Nephron progenitor cell (in vitro differentiated cells): ENCODE measurements at regions not wholly inside any gene's neighbourhood (a gene's known extent, or its start where the extent isn't known, plus 50 kb on each side); places are given as distances from the start of the nearest gene placed in this dataset.

ENCODE experiments used
- DNase-seq: peaks from one replicate; pipeline ENCODE4 v3.0.0; 2021
- H3K27ac Mint-ChIP-seq: 2 replicates; pipeline ENCODE4 v1.8.0; 2021; ENCODE audit warnings: mild to moderate bottlenecking, moderate library complexity, mixed read lengths
- H3K27me3 Mint-ChIP-seq: 2 replicates; pipeline ENCODE4 v1.8.0; 2021; ENCODE audit warnings: mild to moderate bottlenecking, low read depth, mixed read lengths; ENCODE audit not compliant: poor library complexity
- H3K36me3 Mint-ChIP-seq: 2 replicates; pipeline ENCODE4 v1.8.0; 2021; ENCODE audit warnings: low read depth, mixed read lengths
- H3K4me1 Mint-ChIP-seq: 2 replicates; pipeline ENCODE4 v1.8.0; 2021; ENCODE audit warnings: mixed read lengths
- H3K4me3 Mint-ChIP-seq: 2 replicates; pipeline ENCODE4 v1.8.0; 2021; ENCODE audit warnings: mild to moderate bottlenecking, moderate library complexity, mixed read lengths
- H3K9me3 Mint-ChIP-seq: 2 replicates; pipeline ENCODE4 v1.8.0; 2021; ENCODE audit warnings: mild to moderate bottlenecking, moderate library complexity, mixed read lengths
- TF ChIP-seq, protein P1 (sequence below): fragments of 200-600 bp; sonication (generic); IDR thresholded peaks from 2 replicates; pipeline ENCODE4 v1.5.0; 2021; ENCODE audit warnings: antibody characterized with exemption

DNA sequence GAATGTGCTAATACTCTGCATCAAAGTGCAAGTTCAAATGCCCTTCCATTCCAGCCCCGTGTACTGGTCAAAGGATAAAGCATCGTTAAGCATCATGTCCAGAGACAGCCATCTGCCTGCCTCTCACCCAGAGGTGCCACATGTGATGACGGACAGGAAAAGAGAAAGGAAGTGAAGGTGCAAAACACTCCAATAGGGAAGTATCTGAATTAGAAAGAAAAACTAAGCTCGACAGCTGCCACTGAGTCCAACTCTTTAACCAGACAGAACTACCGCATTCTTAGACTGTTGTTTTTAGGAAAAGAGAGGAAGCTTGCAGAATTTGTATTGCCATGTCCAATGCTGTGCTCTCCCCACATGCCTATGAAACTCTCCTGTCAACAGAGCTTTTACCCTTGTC lies 465.0 kb upstream of the SOX5 start:
- Mint-ChIP-seq H3K27ac (no peak overlapping the region), H3K9me3 (no peaks in the 10 kb centered on the region), H3K4me1 (no peaks in the 10 kb centered on the region), H3K27me3 (peaks cover 3% of the 10 kb centered on the region), H3K4me3 (no peak overlapping the region), H3K36me3 (peaks cover 9% of the 10 kb centered on the region)
- TF ChIP-seq, protein P1, sequence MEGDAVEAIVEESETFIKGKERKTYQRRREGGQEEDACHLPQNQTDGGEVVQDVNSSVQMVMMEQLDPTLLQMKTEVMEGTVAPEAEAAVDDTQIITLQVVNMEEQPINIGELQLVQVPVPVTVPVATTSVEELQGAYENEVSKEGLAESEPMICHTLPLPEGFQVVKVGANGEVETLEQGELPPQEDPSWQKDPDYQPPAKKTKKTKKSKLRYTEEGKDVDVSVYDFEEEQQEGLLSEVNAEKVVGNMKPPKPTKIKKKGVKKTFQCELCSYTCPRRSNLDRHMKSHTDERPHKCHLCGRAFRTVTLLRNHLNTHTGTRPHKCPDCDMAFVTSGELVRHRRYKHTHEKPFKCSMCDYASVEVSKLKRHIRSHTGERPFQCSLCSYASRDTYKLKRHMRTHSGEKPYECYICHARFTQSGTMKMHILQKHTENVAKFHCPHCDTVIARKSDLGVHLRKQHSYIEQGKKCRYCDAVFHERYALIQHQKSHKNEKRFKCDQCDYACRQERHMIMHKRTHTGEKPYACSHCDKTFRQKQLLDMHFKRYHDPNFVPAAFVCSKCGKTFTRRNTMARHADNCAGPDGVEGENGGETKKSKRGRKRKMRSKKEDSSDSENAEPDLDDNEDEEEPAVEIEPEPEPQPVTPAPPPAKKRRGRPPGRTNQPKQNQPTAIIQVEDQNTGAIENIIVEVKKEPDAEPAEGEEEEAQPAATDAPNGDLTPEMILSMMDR, result no peak
- no peak for DNase-seq

DNA sequence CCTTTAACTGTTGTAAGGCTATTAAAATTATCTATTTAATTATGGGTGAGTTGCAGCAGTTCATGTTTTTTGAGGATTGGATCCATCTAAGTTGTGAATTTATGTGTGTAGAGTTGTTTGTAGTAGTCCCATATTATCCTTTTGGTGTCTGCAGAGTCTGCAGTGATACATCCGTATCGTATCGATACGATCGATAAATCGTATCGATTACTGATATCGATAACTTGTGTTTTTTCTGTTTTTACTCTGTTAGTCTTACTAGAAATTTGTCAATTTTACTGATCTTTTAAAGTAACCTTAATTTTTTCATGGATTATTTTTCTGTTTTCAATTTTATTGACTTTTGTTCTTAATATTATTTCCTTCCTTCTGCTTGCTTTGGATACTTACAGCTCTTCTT lies 462.5 kb upstream of the SOX5 start:
- TF ChIP-seq, protein P1, result no peak
- H3K36me3 Mint-ChIP-seq, result peaks cover 3% of the 10 kb centered on the region
- H3K27me3 Mint-ChIP-seq, result no peaks in the 10 kb centered on the region
- no peaks in the 10 kb centered on the region for H3K9me3 Mint-ChIP-seq
- no peaks in the 10 kb centered on the region for H3K4me1 Mint-ChIP-seq
- no peak overlapping the region for H3K27ac Mint-ChIP-seq
- no peak overlapping the region for H3K4me3 Mint-ChIP-seq
- DNase-seq, result no peak

DNA sequence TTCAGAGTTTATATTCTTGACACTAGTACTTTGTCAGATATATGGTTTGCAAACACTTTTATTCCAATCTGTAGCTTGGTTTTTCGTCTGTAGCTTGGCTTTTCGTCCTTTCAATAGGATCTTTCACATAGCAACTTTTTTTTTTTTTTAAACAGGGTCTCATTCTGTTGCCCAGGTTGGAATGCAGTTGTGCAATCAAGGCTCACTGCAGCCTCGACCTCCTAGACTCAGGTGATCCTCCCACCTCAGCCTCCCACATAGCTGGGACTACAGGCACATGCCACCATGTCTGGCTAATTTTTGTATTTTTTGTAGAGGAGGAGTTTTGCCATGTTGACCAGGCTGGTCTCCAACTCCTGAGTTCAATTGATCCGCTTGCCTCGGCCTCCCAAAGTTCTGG lies 460.4 kb upstream of the SOX5 start:
- TF ChIP-seq, protein P1, result no peak
- Mint-ChIP-seq H3K9me3 (no peaks in the 10 kb centered on the region), H3K27ac (no peak overlapping the region), H3K4me1 (no peaks in the 10 kb centered on the region), H3K27me3 (no peaks in the 10 kb centered on the region), H3K36me3 (no peaks in the 10 kb centered on the region), H3K4me3 (no peak overlapping the region)
- no peak for DNase-seq

DNA sequence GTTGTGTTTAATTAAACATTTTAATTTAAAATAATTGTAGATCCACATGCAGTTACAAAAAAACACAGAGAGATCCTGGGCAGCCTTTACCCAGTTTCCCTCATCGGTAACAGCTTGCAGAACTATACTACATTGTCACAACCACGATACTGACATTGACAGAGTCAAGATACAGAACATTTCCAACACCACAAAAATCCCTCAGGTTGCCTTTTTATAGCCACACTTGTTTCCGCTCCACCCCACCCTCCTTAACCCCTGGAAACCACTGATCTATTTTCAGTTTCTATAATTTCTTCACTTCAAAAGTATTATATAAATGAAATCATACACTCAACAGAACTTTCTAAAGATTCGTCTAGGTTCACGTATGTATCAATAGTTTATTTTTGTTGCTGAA lies 458.8 kb upstream of the SOX5 start:
- no peak for DNase-seq
- Mint-ChIP-seq H3K9me3 (no peaks in the 10 kb centered on the region), H3K27me3 (no peaks in the 10 kb centered on the region), H3K4me1 (no peaks in the 10 kb centered on the region), H3K36me3 (no peaks in the 10 kb centered on the region), H3K27ac (no peak overlapping the region), H3K4me3 (no peak overlapping the region)
- TF ChIP-seq, protein P1, result no peak

DNA sequence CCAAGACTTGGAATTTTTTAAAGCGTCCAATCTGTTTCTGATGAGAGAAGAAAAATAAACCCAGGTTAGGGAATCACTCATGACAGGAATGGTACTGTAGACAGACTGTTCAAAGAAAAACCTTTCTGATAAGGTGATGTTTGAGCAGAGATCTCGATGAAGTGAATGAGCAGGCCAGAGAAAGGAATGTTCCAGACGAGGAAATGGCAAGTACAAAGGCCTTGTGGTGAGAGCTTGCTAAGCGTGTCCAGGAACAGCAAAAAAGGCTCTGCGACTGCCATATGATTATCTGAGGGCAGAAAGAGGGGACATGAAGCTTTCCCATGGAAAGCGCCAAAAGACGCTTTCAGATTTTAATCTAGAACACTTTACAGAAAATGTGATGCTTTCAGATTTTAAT lies 458.4 kb upstream of the SOX5 start:
- DNase-seq, result no peak
- no peaks in the 10 kb centered on the region for H3K4me1 Mint-ChIP-seq
- H3K27me3 Mint-ChIP-seq, result no peaks in the 10 kb centered on the region
- no peaks in the 10 kb centered on the region for H3K36me3 Mint-ChIP-seq
- H3K4me3 Mint-ChIP-seq, result no peak overlapping the region
- no peaks in the 10 kb centered on the region for H3K9me3 Mint-ChIP-seq
- H3K27ac Mint-ChIP-seq, result no peak overlapping the region
- TF ChIP-seq, protein P1, result no peak

DNA sequence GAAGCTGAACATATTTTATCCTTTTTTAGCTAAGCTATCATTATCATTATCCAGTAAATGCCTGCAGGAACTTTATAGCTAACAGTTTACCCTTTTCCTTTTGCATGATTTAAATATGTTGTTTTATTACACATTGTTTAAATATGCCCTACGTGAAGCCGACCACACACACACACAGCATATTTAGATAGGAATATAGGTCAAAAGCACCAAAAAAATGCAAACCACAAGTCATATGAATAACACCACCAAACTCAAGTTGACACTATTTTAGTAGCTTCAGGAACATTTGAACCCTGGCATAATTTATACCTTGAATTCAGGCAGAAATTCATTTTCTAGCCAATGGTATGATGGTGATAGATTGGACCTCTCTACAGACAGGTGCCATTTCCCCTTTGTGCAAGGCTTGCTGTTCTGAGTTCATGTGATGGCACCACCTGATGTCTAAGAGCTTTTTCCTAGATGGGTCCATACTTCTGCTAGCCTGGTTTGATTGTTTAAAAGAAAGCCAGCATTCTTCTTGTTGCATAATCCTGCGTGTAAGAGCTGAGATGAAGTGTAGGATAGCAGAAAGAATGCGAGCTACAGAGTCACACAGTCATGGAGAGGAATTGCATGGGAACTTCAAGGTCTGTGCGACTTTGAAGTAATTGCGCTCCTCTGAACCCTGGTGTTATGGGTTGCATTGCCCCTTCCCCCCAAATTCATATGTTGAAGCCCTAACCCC lies 454.8 kb upstream of the SOX5 start:
- H3K4me1 Mint-ChIP-seq, result no peaks in the 10 kb centered on the region
- TF ChIP-seq, protein P1, result no peak
- no peak for DNase-seq
- no peak overlapping the region for H3K27ac Mint-ChIP-seq
- H3K9me3 Mint-ChIP-seq, result no peaks in the 10 kb centered on the region
- no peaks in the 10 kb centered on the region for H3K27me3 Mint-ChIP-seq
- no peak overlapping the region for H3K4me3 Mint-ChIP-seq
- no peaks in the 10 kb centered on the region for H3K36me3 Mint-ChIP-seq
